Upper lobe of left lung (tissue), 6 donors: ENCODE measurements at regions not wholly inside any gene's neighbourhood (a gene's known extent, or its start where the extent isn't known, plus 50 kb on each side); places are given as distances from the start of the nearest gene placed in this dataset.

Experiments
- ATAC-seq, 2 donors: fragments of 200-7000 bp; cut with Tn5 transposase; one replicate each; pipeline ENCODE4 v1.9.1; 2022; ENCODE audit warnings: mild to moderate bottlenecking in 2 of 2, moderate library complexity in 2 of 2; ENCODE audit not compliant: low FRiP score in 2 of 2
- DNase-seq, 2 donors: peaks; one replicate each; pipeline ENCODE4 v3.0.0-alpha.2; 2019 to 2020
- H3K27ac ChIP-seq, 4 donors: fragments of 200-600 bp; sonication (generic); one replicate each; pipeline ENCODE4 v1.5.1; 2016 to 2019
- H3K27me3 ChIP-seq, 4 donors: fragments of 200-600 bp; sonication (generic); one replicate each; pipeline ENCODE4 v1.5.1; 2017 to 2019
- H3K36me3 ChIP-seq, 4 donors: fragments of 200-600 bp; sonication (generic); one replicate each; pipeline ENCODE4 v1.5.1; 2016 to 2019
- H3K4me1 ChIP-seq, 4 donors: fragments of 200-600 bp; sonication (generic); one replicate each; pipeline ENCODE4 v1.5.1; 2018 to 2019
- H3K4me3 ChIP-seq, 4 donors: fragments of 200-600 bp; sonication (generic); one replicate each; pipeline ENCODE4 v1.5.1; 2017 to 2019; ENCODE audit warnings: mild to moderate bottlenecking in 2 of 4, moderate library complexity in 1 of 4
- H3K9me3 ChIP-seq, 4 donors: fragments of 200-600 bp; sonication (generic); one replicate each; pipeline ENCODE4 v1.5.1; 2018 to 2019
- EP300 ChIP-seq, 4 donors: sonication (generic); formaldehyde crosslinking; IDR thresholded peaks; one replicate each; pipeline ENCODE4 v1.5.1; 2017; ENCODE audit warnings: antibody characterized with exemption in 4 of 4, control low read depth in 2 of 4
- POLR2A ChIP-seq, 4 donors: fragments of 450-650 bp; IDR thresholded peaks; one replicate each; pipeline ENCODE4 v1.5.1; 2016 to 2017; ENCODE audit warnings: antibody characterized with exemption in 4 of 4, mild to moderate bottlenecking in 2 of 4
- POLR2AphosphoS5 ChIP-seq, 2 donors: sonication (generic); formaldehyde crosslinking; IDR thresholded peaks; one replicate each; pipeline ENCODE4 v1.5.1; 2017; ENCODE audit warnings: antibody characterized with exemption in 2 of 2
- WGBS, 2 donors: methylation state at CpG; one replicate each; pipeline ENCODE4 v1.1.5; 2017 to 2018; 5-methylcytosine and 5-hydroxymethylcytosine counted together
- TF ChIP-seq, protein P1 (sequence below), 6 experiments: fragments of 450-650 bp in 4 of 6; fragments of 200-600 bp in 2 of 6; sonication (generic) in 2 of 6; IDR thresholded peaks; one replicate each; pipeline ENCODE4 v1.5.1; 2016 to 2019; ENCODE audit warnings: antibody characterized with exemption in 6 of 6
- donor health status: DM: no; HTN: no; CAD: no; lungs with moderate emphysema.
- donor health status: DM: no; HTN: yes; CAD: no; lungs with severe emphysema.

DNA sequence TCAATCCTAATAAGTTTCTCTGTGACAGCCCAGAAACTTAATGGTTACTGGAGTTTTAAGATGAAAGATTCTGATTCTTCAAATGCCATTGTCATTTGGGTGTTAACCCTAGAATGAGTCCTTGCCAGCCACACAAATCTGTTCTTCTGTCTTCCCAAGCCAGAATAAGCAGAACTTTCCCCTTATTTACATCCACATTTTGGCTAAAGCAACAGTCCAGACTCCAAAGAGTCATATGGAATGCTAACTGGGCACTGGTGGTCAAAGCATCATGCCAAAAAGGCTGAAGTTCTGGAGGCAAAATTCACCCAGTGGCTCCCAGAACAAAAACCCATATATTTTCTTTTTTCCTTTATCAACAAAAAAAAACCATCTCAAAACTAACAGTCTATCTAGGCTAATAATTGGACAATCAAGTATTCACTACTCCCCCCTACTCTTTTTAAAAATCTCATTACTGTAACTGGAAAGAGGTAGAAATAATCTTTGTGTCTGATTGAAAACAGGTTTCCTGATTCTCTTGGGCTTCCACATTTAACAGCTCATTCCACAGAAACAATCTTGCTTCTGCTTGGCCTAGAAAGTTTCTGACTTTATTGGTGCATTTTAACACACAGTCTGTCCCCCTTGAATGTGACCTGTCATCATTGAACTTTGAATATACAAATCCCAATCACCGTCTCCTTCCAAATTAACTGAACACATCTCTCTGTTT, 89.6 kb upstream of the SETBP1 start:
- H3K4me1 ChIP-seq: peaks cover 0 to 9% (median 2%) of the 10 kb centered on the region in 4 donors
- H3K27ac ChIP-seq: no peak overlapping the region
- no peaks in the 10 kb centered on the region for H3K36me3 ChIP-seq
- TF ChIP-seq POLR2AphosphoS5 (IDR thresholded peaks at IDR 0.05): no peak
- no peak for TF ChIP-seq EP300 (IDR thresholded peaks at IDR 0.05)
- TF ChIP-seq, protein P1, sequence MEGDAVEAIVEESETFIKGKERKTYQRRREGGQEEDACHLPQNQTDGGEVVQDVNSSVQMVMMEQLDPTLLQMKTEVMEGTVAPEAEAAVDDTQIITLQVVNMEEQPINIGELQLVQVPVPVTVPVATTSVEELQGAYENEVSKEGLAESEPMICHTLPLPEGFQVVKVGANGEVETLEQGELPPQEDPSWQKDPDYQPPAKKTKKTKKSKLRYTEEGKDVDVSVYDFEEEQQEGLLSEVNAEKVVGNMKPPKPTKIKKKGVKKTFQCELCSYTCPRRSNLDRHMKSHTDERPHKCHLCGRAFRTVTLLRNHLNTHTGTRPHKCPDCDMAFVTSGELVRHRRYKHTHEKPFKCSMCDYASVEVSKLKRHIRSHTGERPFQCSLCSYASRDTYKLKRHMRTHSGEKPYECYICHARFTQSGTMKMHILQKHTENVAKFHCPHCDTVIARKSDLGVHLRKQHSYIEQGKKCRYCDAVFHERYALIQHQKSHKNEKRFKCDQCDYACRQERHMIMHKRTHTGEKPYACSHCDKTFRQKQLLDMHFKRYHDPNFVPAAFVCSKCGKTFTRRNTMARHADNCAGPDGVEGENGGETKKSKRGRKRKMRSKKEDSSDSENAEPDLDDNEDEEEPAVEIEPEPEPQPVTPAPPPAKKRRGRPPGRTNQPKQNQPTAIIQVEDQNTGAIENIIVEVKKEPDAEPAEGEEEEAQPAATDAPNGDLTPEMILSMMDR (IDR thresholded peaks at IDR 0.05): no peak
- no peak for TF ChIP-seq POLR2A (IDR thresholded peaks at IDR 0.05)
- no peak overlapping the region for H3K4me3 ChIP-seq
- DNase-seq: no peak
- 78 to 94% methylated on average over 1 of the region's 1 CpG for WGBS, 2 donors
- ATAC-seq: no peak
- no peaks in the 10 kb centered on the region for H3K27me3 ChIP-seq
- no peaks in the 10 kb centered on the region for H3K9me3 ChIP-seq

DNA sequence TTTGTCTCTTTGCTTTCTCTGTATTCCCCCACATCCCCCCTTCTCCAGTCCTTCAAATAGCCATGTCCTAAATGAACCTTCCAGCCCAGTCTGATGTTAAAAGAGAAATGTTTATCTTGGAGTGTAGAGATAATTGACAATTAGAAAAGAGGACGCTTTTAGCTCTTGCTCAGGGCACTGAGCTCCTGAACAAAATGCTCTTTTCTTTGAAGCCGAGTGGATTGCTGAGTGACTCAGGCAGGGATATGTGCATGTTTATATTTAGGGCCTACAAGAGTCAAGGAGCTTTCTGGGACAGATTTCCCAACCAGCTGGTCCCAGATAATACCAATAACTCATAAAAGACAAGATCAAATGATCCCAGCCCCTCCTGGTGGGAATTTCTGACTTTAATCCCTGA, 88.0 kb upstream of the SETBP1 start:
- DNase-seq (no peak), ATAC-seq (no peak)
- peaks cover 0 to 9% (median 2%) of the 10 kb centered on the region in 4 donors for H3K4me1 ChIP-seq
- H3K9me3 ChIP-seq: no peaks in the 10 kb centered on the region
- TF ChIP-seq, protein P1 (IDR thresholded peaks at IDR 0.05): no peak
- no peak for TF ChIP-seq POLR2A (IDR thresholded peaks at IDR 0.05)
- TF ChIP-seq POLR2AphosphoS5 (IDR thresholded peaks at IDR 0.05): no peak
- TF ChIP-seq EP300 (IDR thresholded peaks at IDR 0.05): no peak
- H3K4me3 ChIP-seq: no peak overlapping the region
- no peaks in the 10 kb centered on the region for H3K27me3 ChIP-seq
- H3K36me3 ChIP-seq: no peaks in the 10 kb centered on the region
- H3K27ac ChIP-seq: no peak overlapping the region
- WGBS, 2 donors: 60 to 62% methylated on average over 2 of the region's 2 CpGs

DNA sequence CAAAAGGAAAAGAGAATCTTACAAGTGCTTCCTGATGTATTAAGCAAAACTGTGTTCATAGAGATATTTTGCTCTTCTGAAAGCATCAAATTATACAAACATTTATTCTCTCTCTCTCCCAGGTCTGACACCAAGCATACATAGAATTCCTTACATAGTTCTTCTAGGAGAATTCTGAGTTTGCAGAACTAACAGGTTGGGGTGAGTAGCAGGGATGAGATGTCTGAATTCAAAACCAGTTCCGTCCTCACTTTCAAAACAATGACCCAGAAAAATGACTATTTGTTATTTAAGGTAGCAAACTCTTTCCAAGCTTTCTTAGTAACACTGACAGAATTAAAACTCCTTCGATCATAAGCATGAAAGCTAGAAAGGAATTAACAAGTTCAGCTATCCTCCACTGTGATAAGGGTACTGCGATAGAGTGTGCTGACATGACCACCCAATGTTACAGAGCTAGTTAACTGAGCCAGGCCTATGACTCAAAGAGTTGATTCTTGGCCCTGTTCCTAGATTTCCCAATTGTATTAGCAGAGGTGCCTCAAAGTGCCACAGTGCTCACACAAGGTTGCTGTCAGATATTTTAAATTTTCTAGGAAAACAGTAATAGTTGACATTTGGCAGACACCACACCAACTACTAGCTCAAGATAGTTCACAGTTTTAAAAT, 85.8 kb upstream of the SETBP1 start:
- H3K36me3 ChIP-seq: no peaks in the 10 kb centered on the region
- no peak overlapping the region for H3K27ac ChIP-seq
- H3K9me3 ChIP-seq: no peaks in the 10 kb centered on the region
- TF ChIP-seq POLR2AphosphoS5 (IDR thresholded peaks at IDR 0.05) (no peak), POLR2A (IDR thresholded peaks at IDR 0.05) (no peak), EP300 (IDR thresholded peaks at IDR 0.05) (no peak)
- TF ChIP-seq, protein P1 (IDR thresholded peaks at IDR 0.05): no peak
- peaks cover 0 to 12% (median 2%) of the 10 kb centered on the region in 4 donors for H3K4me1 ChIP-seq
- DNase-seq (no peak), ATAC-seq (peak in 1 of 2 donors; percentile 58)
- H3K27me3 ChIP-seq: no peaks in the 10 kb centered on the region
- WGBS, 2 donors: 69 to 79% methylated on average over 3 of the region's 3 CpGs
- H3K4me3 ChIP-seq: no peak overlapping the region

DNA sequence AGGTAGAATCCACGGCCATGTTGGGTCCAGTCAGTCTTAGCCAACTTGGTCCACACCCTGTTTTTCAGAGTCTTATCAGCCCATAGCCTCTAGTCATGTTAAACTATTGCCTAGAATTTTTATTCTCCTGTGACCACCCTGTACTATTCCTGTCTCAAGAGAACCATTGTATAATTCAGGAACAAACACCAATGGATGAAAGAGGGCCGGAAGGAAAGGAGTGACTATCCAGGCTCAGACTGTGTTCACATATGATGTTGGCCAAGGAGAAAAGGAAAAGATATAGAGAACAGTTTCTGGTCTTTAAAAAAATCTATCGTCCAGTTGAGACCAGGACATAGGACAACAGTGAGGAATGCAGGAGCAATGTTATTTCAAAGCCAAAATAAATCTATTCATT, 82.9 kb upstream of the SETBP1 start:
- DNase-seq: no peak
- no peak for TF ChIP-seq EP300 (IDR thresholded peaks at IDR 0.05)
- TF ChIP-seq, protein P1 (IDR thresholded peaks at IDR 0.05): no peak
- no peak for TF ChIP-seq POLR2AphosphoS5 (IDR thresholded peaks at IDR 0.05)
- no peak for TF ChIP-seq POLR2A (IDR thresholded peaks at IDR 0.05)
- Histone ChIP-seq H3K27me3 (no peaks in the 10 kb centered on the region), H3K9me3 (no peaks in the 10 kb centered on the region), H3K4me1 (peaks cover 0 to 12% (median 5%) of the 10 kb centered on the region in 4 donors), H3K4me3 (no peak overlapping the region), H3K36me3 (no peaks in the 10 kb centered on the region), H3K27ac (no peak overlapping the region)
- no peak for ATAC-seq
- WGBS, 2 donors: 62 to 74% methylated on average over 3 of the region's 3 CpGs
